Testis (tissue), 2 donors: ENCODE measurements at regions not wholly inside any gene's neighbourhood (a gene's known extent, or its start where the extent isn't known, plus 50 kb on each side); places are given as distances from the start of the nearest gene placed in this dataset.

Experiments used
- DNase-seq: peaks from one replicate; pipeline ENCODE4 v3.0.0-alpha.2; 2019
- H3K27ac ChIP-seq, 2 donors: fragments of 200-600 bp; sonication (generic); one replicate each; pipeline ENCODE4 v1.5.1; 2019
- H3K27me3 ChIP-seq: fragments of 200-600 bp; sonication (generic); one replicate; pipeline ENCODE4 v1.5.1; 2019
- H3K36me3 ChIP-seq: fragments of 200-600 bp; sonication (generic); one replicate; pipeline ENCODE4 v1.5.1; 2017; ENCODE audit warnings: low read depth; ENCODE audit errors: missing control alignments
- H3K4me1 ChIP-seq: fragments of 200-600 bp; sonication (generic); one replicate; pipeline ENCODE4 v1.5.1; 2019
- H3K4me3 ChIP-seq, 2 donors: fragments of 200-600 bp; sonication (generic); one replicate each; pipeline ENCODE4 v1.5.1; 2017 to 2019
- H3K9me3 ChIP-seq: fragments of 200-600 bp; sonication (generic); one replicate; pipeline ENCODE4 v1.5.1; 2017
- POLR2A ChIP-seq: fragments of 450-650 bp; IDR thresholded peaks from one replicate; pipeline ENCODE4 v1.6.1; 2017; ENCODE audit warnings: antibody characterized with exemption, mild to moderate bottlenecking, moderate library complexity
- WGBS, 2 donors: methylation state at CpG; one replicate each; pipeline ENCODE4 v1.1.5; 2018; 5-methylcytosine and 5-hydroxymethylcytosine counted together
- intact Hi-C: fragments of 100-400 bp; cut with DNase I; formaldehyde crosslinking; loops from one replicate; pipeline ENCODE4 v1.15.1; 2023; ENCODE audit warnings: low total_unique reads
- TF ChIP-seq, protein P1 (sequence below), 3 experiments: fragments of 450-650 bp in 2 of 3; fragments of 200-600 bp in 1 of 3; sonication (generic) in 1 of 3; IDR thresholded peaks; one replicate each; pipeline ENCODE4 v1.5.1; 2016 to 2019; ENCODE audit warnings: antibody characterized with exemption in 3 of 3, mild to moderate bottlenecking in 2 of 3, moderate library complexity in 1 of 3

DNA sequence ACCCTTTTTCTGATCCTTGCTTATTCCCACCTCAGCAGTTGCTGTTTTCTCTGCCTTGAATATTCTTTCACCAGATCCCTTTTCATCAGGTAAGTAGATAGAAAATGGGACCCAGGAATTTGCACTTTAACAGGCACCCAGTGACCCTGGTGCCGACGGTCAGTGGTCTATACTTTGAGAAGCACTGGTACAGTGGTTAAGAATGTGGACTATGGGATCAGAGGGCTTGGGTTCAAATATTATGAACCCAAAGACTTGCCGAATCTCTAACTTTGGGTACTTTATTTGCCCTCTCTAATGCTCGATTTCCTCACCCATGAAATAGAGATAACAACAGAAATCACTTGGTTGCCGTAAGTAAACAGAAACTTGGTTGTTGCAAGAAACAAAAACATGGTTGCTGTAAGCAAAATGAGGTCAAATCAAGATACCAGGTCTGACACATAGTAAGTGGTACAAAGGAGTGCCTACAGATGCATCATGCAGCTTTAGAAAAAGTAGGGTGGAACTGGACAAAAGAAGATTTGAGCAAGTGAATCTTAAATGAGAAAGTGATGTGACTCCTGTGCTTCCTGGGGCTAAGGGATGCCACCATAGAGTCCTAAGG is 69.5 kb upstream of the GLS start:
- 79 to 82% methylated on average over 5 of the region's 5 CpGs for WGBS, 2 donors
- no peak overlapping the region for H3K4me3 ChIP-seq
- no peak overlapping the region for H3K27ac ChIP-seq
- TF ChIP-seq, protein P1, sequence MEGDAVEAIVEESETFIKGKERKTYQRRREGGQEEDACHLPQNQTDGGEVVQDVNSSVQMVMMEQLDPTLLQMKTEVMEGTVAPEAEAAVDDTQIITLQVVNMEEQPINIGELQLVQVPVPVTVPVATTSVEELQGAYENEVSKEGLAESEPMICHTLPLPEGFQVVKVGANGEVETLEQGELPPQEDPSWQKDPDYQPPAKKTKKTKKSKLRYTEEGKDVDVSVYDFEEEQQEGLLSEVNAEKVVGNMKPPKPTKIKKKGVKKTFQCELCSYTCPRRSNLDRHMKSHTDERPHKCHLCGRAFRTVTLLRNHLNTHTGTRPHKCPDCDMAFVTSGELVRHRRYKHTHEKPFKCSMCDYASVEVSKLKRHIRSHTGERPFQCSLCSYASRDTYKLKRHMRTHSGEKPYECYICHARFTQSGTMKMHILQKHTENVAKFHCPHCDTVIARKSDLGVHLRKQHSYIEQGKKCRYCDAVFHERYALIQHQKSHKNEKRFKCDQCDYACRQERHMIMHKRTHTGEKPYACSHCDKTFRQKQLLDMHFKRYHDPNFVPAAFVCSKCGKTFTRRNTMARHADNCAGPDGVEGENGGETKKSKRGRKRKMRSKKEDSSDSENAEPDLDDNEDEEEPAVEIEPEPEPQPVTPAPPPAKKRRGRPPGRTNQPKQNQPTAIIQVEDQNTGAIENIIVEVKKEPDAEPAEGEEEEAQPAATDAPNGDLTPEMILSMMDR (IDR thresholded peaks at IDR 0.05), result no peak
- no peak for TF ChIP-seq POLR2A
- intact Hi-C loops, result no loop called here
- no peaks in the 10 kb centered on the region for H3K9me3 ChIP-seq
- no peaks in the 10 kb centered on the region for H3K4me1 ChIP-seq
- H3K36me3 ChIP-seq, result no peaks in the 10 kb centered on the region
- H3K27me3 ChIP-seq, result no peaks in the 10 kb centered on the region
- no peak for DNase-seq

- H3K4me3 ChIP-seq, result no peak overlapping the region
- TF ChIP-seq, protein P1 (IDR thresholded peaks at IDR 0.05), result no peak
- no peak for TF ChIP-seq POLR2A
- H3K27me3 ChIP-seq, result no peaks in the 10 kb centered on the region
- no peak for DNase-seq
- intact Hi-C loops, result no loop called here
- H3K27ac ChIP-seq, result no peak overlapping the region
- H3K9me3 ChIP-seq, result no peaks in the 10 kb centered on the region
- H3K4me1 ChIP-seq, result no peaks in the 10 kb centered on the region
- no peaks in the 10 kb centered on the region for H3K36me3 ChIP-seq
Observed at GRCh38 chr2:190811811-190812210, 68.8 kb upstream of the GLS start.

DNA sequence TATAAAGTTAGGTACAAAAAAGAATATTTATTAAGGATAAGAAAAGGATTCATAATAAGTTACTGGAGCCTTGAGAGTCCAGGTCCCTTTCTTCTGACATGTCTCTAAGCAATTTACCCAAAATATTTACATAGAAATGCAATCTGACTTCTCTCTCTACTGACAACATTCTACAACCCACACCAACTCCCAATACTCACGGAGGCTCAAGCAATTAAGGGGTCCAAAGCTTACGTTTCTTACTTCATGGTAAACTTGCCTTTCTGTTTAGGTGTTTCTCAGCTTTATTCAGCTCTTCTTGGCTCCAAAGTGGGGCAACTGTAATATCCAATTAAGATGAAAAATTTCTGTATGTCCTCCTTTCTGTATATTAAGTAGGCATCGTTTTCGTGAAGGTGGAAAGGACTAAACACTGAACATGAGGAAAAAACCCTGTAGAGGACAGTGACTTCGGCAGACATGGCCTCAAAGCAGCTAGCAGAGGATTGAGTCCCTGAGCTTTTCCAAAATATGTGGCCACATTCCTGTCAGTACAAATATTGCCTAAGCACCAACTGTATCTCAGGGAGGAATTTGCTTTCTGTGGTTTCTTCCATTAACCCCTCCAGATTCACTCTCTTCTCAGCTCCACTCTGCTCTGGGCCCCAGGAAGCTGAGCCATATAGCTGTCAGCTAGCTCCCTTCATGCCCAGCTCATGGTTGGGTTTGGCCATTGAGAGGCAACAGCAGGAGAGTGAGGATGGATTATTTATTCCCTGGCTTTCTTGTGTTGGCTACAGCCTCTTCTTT is 67.9 kb upstream of the GLS start:
- Histone ChIP-seq H3K27ac (no peak overlapping the region), H3K27me3 (no peaks in the 10 kb centered on the region), H3K36me3 (no peaks in the 10 kb centered on the region), H3K4me1 (no peaks in the 10 kb centered on the region), H3K9me3 (no peaks in the 10 kb centered on the region), H3K4me3 (no peak overlapping the region)
- DNase-seq, result no peak
- intact Hi-C loops, result no loop called here
- WGBS, 2 donors, result 79 to 88% methylated on average over 5 of the region's 5 CpGs
- no peak for TF ChIP-seq POLR2A
- TF ChIP-seq, protein P1 (IDR thresholded peaks at IDR 0.05), result no peak

- H3K4me1 ChIP-seq, result no peaks in the 10 kb centered on the region
- intact Hi-C loops, result no loop called here
- no peaks in the 10 kb centered on the region for H3K36me3 ChIP-seq
- no peaks in the 10 kb centered on the region for H3K27me3 ChIP-seq
- no peak for DNase-seq
- TF ChIP-seq, protein P1 (IDR thresholded peaks at IDR 0.05), result no peak
- no peak for TF ChIP-seq POLR2A
- no peak overlapping the region for H3K4me3 ChIP-seq
- H3K9me3 ChIP-seq, result no peaks in the 10 kb centered on the region
- no peak overlapping the region for H3K27ac ChIP-seq
- 74 to 77% methylated on average over 2 of the region's 2 CpGs for WGBS, 2 donors
Observed at GRCh38 chr2:190815226-190815625, 65.4 kb upstream of the GLS start.

- DNase-seq, result no peak
- Histone ChIP-seq H3K4me3 (no peak overlapping the region), H3K27ac (no peak overlapping the region), H3K27me3 (no peaks in the 10 kb centered on the region), H3K4me1 (no peaks in the 10 kb centered on the region), H3K36me3 (no peaks in the 10 kb centered on the region), H3K9me3 (no peaks in the 10 kb centered on the region)
- intact Hi-C loops, result no loop called here
- TF ChIP-seq, protein P1 (IDR thresholded peaks at IDR 0.05), result no peak
- no peak for TF ChIP-seq POLR2A
Observed at GRCh38 chr2:190817082-190817481, 63.5 kb upstream of the GLS start.
